HG03039 (cell line): ENCODE measurements at regions not wholly inside any gene's neighbourhood (a gene's known extent, or its start where the extent isn't known, plus 50 kb on each side); places are given as distances from the start of the nearest gene placed in this dataset.

Experiments used
- ATAC-seq: cut with Tn5 transposase; IDR thresholded peaks from one replicate; pipeline ENCODE4 v1.9.1; 2021; ENCODE audit warnings: mild to moderate bottlenecking, moderate library complexity; ENCODE audit not compliant: unreplicated experiment

GRCh38 chrY:13149148-13149547, 244.5 kb downstream of the DDX3Y start:
- ATAC-seq = no peak

- no peak for ATAC-seq
Measured at GRCh38 chrY:13167698-13168097, 263.0 kb downstream of the DDX3Y start.

GRCh38 chrY:13168257-13168656, 263.6 kb downstream of the DDX3Y start:
- ATAC-seq = no peak
